Breast epithelium (tissue), 4 donors: ENCODE measurements at regions not wholly inside any gene's neighbourhood (a gene's known extent, or its start where the extent isn't known, plus 50 kb on each side); places are given as distances from the start of the nearest gene placed in this dataset.

Source experiments
- DNase-seq, 2 donors: peaks; one replicate each; pipeline ENCODE4 v3.0.0-alpha.2; 2019; ENCODE audit warnings: low spot score in 2 of 2
- H3K27ac ChIP-seq, 2 donors: fragments of 200-600 bp; sonication (generic) in 1 of 2; one replicate each; pipeline ENCODE4 v1.5.1; 2016 to 2019; ENCODE audit warnings: mild to moderate bottlenecking in 1 of 2
- H3K27me3 ChIP-seq, 2 donors: fragments of 200-600 bp; sonication (generic) in 1 of 2; one replicate each; pipeline versions ENCODE4 v1.5.1 to v1.6.0; 2017 to 2019; ENCODE audit warnings: control low read depth in 1 of 2, mild to moderate bottlenecking in 1 of 2
- H3K36me3 ChIP-seq: fragments of 200-600 bp; one replicate; pipeline ENCODE4 v1.5.1; 2019
- H3K4me1 ChIP-seq, 2 donors: fragments of 200-600 bp; sonication (generic); one replicate each; pipeline ENCODE4 v1.5.1; 2016 to 2019; ENCODE audit warnings: control low read depth in 1 of 2
- H3K4me3 ChIP-seq, 3 donors: fragments of 200-600 bp; sonication (generic); 1 replicate in 2 of 3; 2 replicates in 1 of 3; pipeline ENCODE4 v1.5.1; 2016 to 2019; ENCODE audit warnings: mild to moderate bottlenecking in 3 of 3, moderate library complexity in 2 of 3
- H3K9me3 ChIP-seq, 2 donors: fragments of 200-600 bp; sonication (generic) in 1 of 2; one replicate each; pipeline ENCODE4 v1.5.1; 2016 to 2019; ENCODE audit warnings: control low read depth in 1 of 2
- CTCF ChIP-seq, 3 donors: fragments of 450-650 bp; IDR thresholded peaks; one replicate each; pipeline ENCODE4 v1.5.1; 2016 to 2017; ENCODE audit warnings: antibody characterized with exemption in 3 of 3, mild to moderate bottlenecking in 3 of 3, moderate library complexity in 3 of 3
- POLR2A ChIP-seq: fragments of 450-650 bp; IDR thresholded peaks from one replicate; pipeline ENCODE4 v1.6.1; 2016; ENCODE audit warnings: antibody characterized with exemption, mild to moderate bottlenecking, moderate library complexity
- POLR2AphosphoS5 ChIP-seq, 3 donors: sonication (generic); formaldehyde crosslinking; IDR thresholded peaks; one replicate each; pipeline ENCODE4 v1.6.1; 2017; ENCODE audit warnings: antibody characterized with exemption in 3 of 3
- intact Hi-C: fragments of 100-400 bp; cut with DNase I; formaldehyde crosslinking; loops from one replicate; pipeline ENCODE4 v1.15.1; 2023; ENCODE audit warnings: low total_unique reads

- TF ChIP-seq POLR2A (no peak), CTCF (IDR thresholded peaks at IDR 0.05) (no peak)
- no peaks in the 10 kb centered on the region for H3K27me3 ChIP-seq
- no peak for DNase-seq
- intact Hi-C loops: no loop called here
- no peak overlapping the region for H3K27ac ChIP-seq
- no peaks in the 10 kb centered on the region for H3K36me3 ChIP-seq
- no peaks in the 10 kb centered on the region for H3K9me3 ChIP-seq
- no peak overlapping the region for H3K4me3 ChIP-seq
- H3K4me1 ChIP-seq: no peaks in the 10 kb centered on the region
Measured at GRCh38 chr14:28138341-28138740, 628.2 kb upstream of the FOXG1 start.

GRCh38 chr14:28141662-28142061, 624.9 kb upstream of the FOXG1 start:
- no peak overlapping the region for H3K4me3 ChIP-seq
- no peaks in the 10 kb centered on the region for H3K27me3 ChIP-seq
- H3K9me3 ChIP-seq: no peaks in the 10 kb centered on the region
- no peak for DNase-seq
- no peaks in the 10 kb centered on the region for H3K36me3 ChIP-seq
- TF ChIP-seq POLR2A (no peak), CTCF (IDR thresholded peaks at IDR 0.05) (no peak)
- no peaks in the 10 kb centered on the region for H3K4me1 ChIP-seq
- no peak overlapping the region for H3K27ac ChIP-seq
- intact Hi-C loops: no loop called here

GRCh38 chr14:28142400-28143015, 624.1 kb upstream of the FOXG1 start:
- H3K4me1 ChIP-seq: no peaks in the 10 kb centered on the region
- no peaks in the 10 kb centered on the region for H3K36me3 ChIP-seq
- no peak overlapping the region for H3K4me3 ChIP-seq
- no peaks in the 10 kb centered on the region for H3K27me3 ChIP-seq
- DNase-seq: no peak
- no peaks in the 10 kb centered on the region for H3K9me3 ChIP-seq
- TF ChIP-seq POLR2AphosphoS5 (IDR thresholded peaks at IDR 0.05) (no peak), POLR2A (no peak), CTCF (IDR thresholded peaks at IDR 0.05) (no peak)
- H3K27ac ChIP-seq: no peak overlapping the region
- intact Hi-C loops: no loop called here

- Histone ChIP-seq H3K4me1 (no peaks in the 10 kb centered on the region), H3K27ac (no peak overlapping the region), H3K27me3 (no peaks in the 10 kb centered on the region), H3K4me3 (no peak overlapping the region), H3K9me3 (no peaks in the 10 kb centered on the region), H3K36me3 (no peaks in the 10 kb centered on the region)
- DNase-seq: no peak
- intact Hi-C loops: no loop called here
- no peak for TF ChIP-seq POLR2A
- TF ChIP-seq POLR2AphosphoS5 (IDR thresholded peaks at IDR 0.05): no peak
- TF ChIP-seq CTCF (IDR thresholded peaks at IDR 0.05): no peak
Measured at GRCh38 chr14:28143316-28143715, 623.3 kb upstream of the FOXG1 start.

DNA sequence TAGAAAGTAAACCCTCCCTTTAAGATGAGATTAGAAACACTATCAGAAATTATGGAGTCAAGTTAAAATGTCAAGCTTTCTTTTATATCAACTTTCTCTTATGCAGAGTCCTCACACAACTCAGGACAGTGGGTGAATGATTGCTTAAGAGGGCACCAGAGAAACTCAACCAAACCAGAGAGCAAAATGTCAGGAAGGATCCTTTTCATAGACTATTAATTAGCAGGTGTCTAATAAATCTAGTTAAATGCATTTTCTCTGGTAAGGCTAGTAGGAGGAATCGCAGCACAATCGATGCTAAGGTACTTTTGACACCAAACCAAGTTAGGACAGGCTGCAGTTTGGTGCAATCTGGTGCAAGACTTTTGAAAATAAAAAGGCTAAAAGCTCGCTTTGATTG, 614.7 kb upstream of the FOXG1 start:
- no peaks in the 10 kb centered on the region for H3K27me3 ChIP-seq
- intact Hi-C loops: no loop called here
- H3K4me1 ChIP-seq: no peaks in the 10 kb centered on the region
- no peaks in the 10 kb centered on the region for H3K9me3 ChIP-seq
- no peaks in the 10 kb centered on the region for H3K36me3 ChIP-seq
- H3K4me3 ChIP-seq: no peak overlapping the region
- no peak overlapping the region for H3K27ac ChIP-seq
- TF ChIP-seq POLR2AphosphoS5 (IDR thresholded peaks at IDR 0.05) (no peak), CTCF (IDR thresholded peaks at IDR 0.05) (no peak), POLR2A (no peak)
- DNase-seq: no peak
